Endothelial cell of umbilical vein (primary cell): ENCODE measurements at regions not wholly inside any gene's neighbourhood (a gene's known extent, or its start where the extent isn't known, plus 50 kb on each side); places are given as distances from the start of the nearest gene placed in this dataset.

Experiments used
- POLR2AphosphoS5 ChIP-seq: IDR thresholded peaks from 2 replicates; pipeline ENCODE4 v1.6.1; 2012; ENCODE audit warnings: low read depth, mild to moderate bottlenecking, control low read depth, low read length, moderate library complexity; ENCODE audit not compliant: insufficient read depth
- TF ChIP-seq, protein P1 (sequence below), 2 donors: IDR thresholded peaks; 1 replicate in 1 of 2; 2 replicates in 1 of 2; pipeline ENCODE4 v1.5.1; 2011; ENCODE audit warnings: low read length in 2 of 2, mild to moderate bottlenecking in 2 of 2, moderate library complexity in 2 of 2, control low read depth in 1 of 2, inconsistent platforms in 1 of 2, low read depth in 1 of 2; ENCODE audit not compliant: insufficient read depth in 1 of 2; ENCODE audit errors: extremely low read depth in 1 of 2

GRCh38 chr18:28999726-29000125, 822.8 kb upstream of the CDH2 start:
- TF ChIP-seq, protein P1, sequence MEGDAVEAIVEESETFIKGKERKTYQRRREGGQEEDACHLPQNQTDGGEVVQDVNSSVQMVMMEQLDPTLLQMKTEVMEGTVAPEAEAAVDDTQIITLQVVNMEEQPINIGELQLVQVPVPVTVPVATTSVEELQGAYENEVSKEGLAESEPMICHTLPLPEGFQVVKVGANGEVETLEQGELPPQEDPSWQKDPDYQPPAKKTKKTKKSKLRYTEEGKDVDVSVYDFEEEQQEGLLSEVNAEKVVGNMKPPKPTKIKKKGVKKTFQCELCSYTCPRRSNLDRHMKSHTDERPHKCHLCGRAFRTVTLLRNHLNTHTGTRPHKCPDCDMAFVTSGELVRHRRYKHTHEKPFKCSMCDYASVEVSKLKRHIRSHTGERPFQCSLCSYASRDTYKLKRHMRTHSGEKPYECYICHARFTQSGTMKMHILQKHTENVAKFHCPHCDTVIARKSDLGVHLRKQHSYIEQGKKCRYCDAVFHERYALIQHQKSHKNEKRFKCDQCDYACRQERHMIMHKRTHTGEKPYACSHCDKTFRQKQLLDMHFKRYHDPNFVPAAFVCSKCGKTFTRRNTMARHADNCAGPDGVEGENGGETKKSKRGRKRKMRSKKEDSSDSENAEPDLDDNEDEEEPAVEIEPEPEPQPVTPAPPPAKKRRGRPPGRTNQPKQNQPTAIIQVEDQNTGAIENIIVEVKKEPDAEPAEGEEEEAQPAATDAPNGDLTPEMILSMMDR (IDR thresholded peaks at IDR 0.05; ENCODE audit: extremely low read depth in 1 of 2, insufficient read depth in 1 of 2, low read depth in 1 of 2, low read length in 2 of 2) = no peak
- TF ChIP-seq POLR2AphosphoS5 = no peak
